SH-SY5Y (cell line): ENCODE measurements at regions not wholly inside any gene's neighbourhood (a gene's known extent, or its start where the extent isn't known, plus 50 kb on each side); places are given as distances from the start of the nearest gene placed in this dataset.

ENCODE experiments used
- GATA2 ChIP-seq: IDR thresholded peaks from 2 replicates; pipeline ENCODE4 v1.6.1; 2011; ENCODE audit warnings: mild to moderate bottlenecking, low read depth, low read length
- GATA3 ChIP-seq: IDR thresholded peaks from 2 replicates; pipeline ENCODE4 v1.6.1; 2011; ENCODE audit warnings: low read depth, mild to moderate bottlenecking, low read length, moderate library complexity

- TF ChIP-seq GATA2 (no peak), GATA3 (no peak)
These were observed 71.1 kb upstream of the MED9 start for GRCh38 chr17:17405673-17406072.
